Endometrial microvascular endothelial cells (primary cell): ENCODE measurements at regions not wholly inside any gene's neighbourhood (a gene's known extent, or its start where the extent isn't known, plus 50 kb on each side); places are given as distances from the start of the nearest gene placed in this dataset.

Experiments used
- in situ Hi-C: cut with HindIII; loops from 2 replicates; pipeline ENCODE4 v1.10.0; 2017; ENCODE audit warnings: low sequenced_read_pairs, low pct_unique_long_range_greater_than_20kb; ENCODE audit errors: inconsistent ontology term

DNA sequence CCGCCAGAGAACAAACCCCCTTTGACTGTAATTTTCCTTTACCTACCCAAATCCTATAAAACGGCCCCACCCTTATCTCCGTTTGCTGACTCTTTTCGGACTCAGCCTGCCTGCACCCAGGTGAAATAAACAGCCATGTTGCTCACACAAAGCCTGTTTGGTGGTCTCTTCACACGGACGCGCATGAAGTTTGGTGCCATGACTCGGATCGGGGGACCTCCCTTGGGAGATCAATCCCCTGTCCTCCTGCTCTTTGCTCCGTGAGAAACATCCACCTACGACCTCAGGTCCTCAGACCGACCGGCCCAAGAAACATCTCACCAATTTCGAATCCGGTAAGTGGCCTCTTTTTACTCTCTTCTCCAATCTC is 52.1 kb upstream of the FAM124A start:
- in situ Hi-C loops = loop anchor here (25.0 kb wide), 1 partner anchor 117 kb away; no protein-coding TSS in a partner anchor

DNA sequence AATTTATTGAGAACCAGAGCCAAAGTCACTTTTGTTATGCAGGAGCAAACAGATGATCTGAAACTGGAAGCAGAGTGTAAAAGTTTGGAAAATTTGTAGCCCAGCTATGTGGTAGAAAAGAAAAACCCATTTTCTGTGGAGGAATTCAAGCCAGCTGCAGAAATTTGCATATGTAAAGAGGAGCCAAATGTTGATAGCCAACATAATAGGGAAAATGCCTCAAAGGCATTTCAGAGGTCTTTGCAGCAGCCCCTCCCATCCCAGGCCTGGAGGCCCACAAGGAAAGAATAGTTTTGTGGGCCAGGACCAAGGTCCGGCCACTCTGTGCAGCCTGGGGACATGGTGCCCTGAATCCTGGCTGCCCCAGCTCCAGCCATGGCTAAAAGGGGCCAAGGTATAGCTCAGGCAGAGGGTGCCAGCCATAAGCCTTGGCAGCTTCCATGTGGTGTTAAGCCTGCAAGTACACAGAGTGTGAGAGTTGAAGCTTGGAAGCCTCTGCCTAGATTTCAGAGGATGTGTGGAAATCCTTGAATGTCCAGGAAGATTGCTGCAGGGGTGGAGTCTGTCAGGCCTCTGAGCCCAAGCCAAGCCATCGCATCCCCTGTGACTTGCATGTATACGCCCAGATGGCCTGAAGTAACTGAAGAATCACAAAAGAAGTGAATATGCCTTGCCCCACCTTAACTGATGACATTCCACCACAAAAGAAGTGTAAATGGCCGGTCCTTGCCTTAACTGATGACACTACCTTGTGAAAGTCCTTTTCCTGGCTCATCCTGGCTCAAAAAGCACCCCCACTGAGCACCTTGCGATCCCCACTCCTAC is 52.7 kb upstream of the FAM124A start:
- in situ Hi-C loops = loop anchor here (25.0 kb wide), 1 partner anchor 118 kb away; no protein-coding TSS in a partner anchor

DNA sequence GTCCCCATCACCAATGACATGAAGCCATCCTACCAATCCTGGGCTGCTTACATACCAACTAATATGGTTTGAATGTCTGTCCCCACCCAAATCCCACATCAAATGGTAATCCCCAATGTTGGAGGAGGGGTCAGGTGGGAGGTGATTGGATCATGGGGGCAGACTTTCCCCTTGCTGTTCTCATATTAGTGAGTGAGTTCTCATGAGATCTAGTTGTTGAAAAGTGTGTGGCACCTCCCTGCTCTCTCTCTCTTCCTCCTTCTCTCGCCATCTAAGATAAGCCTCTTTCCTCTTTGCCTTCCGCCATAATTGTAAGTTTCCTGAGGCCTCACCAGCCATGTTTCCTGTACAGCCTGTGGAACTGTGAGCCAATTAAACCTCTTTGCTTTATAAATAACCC is 53.6 kb upstream of the FAM124A start:
- in situ Hi-C loops = loop anchor here (25.0 kb wide), 1 partner anchor 119 kb away; no protein-coding TSS in a partner anchor

- in situ Hi-C loops = loop anchor here (25.0 kb wide), 1 partner anchor 120 kb away; no protein-coding TSS in a partner anchor
These were observed 54.6 kb upstream of the FAM124A start for GRCh38 chr13:51167393-51168191.

GRCh38 chr13:51162701-51163100 is 51.6 kb upstream of the C13orf42 start:
- in situ Hi-C loops = loop anchor here (25.0 kb wide), 1 partner anchor 125 kb away; no protein-coding TSS in a partner anchor
